K562 (cell line): ENCODE measurements at regions not wholly inside any gene's neighbourhood (a gene's known extent, or its start where the extent isn't known, plus 50 kb on each side); places are given as distances from the start of the nearest gene placed in this dataset.

Experiments used
- HDAC6 ChIP-seq: IDR thresholded peaks from 2 replicates; pipeline ENCODE4 v1.6.1; 2012; ENCODE audit warnings: low read depth, mild to moderate bottlenecking, control low read depth, inconsistent platforms, low read length, moderate library complexity
- KDM1A ChIP-seq, 2 experiments: fragments of 450-650 bp; IDR thresholded peaks; 2 replicates each; pipeline ENCODE4 v1.6.1; 2016; ENCODE audit warnings: mild to moderate bottlenecking in 2 of 2
- POLR2A ChIP-seq: fragments of 450-650 bp; conservative IDR thresholded peaks from 2 replicates; pipeline ENCODE4 v1.6.1; 2016
- ZFX ChIP-seq: sonication (generic); formaldehyde crosslinking; IDR thresholded peaks from 2 replicates; pipeline ENCODE4 v1.8.0; 2022; ENCODE audit warnings: mild to moderate bottlenecking, missing genetic modification reagents, moderate library complexity
- ZNF280B ChIP-seq: fragments of 250-450 bp; sonication (Bioruptor Pico); IDR thresholded peaks from 2 replicates; pipeline ENCODE4 v1.5.1; 2021; ENCODE audit warnings: mild to moderate bottlenecking
- TF ChIP-seq, protein P1 (sequence below): fragments of 250-450 bp; sonication (Bioruptor Pico); IDR thresholded peaks from 2 replicates; pipeline ENCODE4 v1.5.0; 2020; ENCODE audit warnings: mild to moderate bottlenecking, borderline replicate concordance

DNA sequence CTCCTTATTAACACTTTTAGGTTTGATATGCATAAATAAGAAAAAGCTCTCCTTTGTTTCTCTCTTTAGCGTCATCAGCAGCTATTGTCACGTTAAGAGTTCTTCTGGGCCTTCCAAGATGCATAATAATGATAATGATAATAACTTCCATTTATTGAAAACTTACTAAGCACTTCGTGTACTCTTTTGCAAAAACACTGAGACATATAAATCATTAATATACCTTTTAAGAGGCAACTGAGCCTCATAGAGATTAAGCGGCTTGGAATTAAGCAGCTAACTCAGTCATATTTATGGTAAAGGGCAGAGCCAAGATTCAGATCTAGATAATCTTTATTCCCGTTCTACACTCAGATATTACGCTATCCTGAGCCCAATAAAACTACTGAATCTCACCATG lies 1105.1 kb downstream of the OLFM4 start:
- TF ChIP-seq POLR2A (no peak), HDAC6 (no peak), KDM1A (IDR thresholded peaks at IDR 0.05) (no peak), ZNF280B (CRISPR knock-in tag) (no peak), ZFX (CRISPR knock-in tag) (no peak)
- TF ChIP-seq, protein P1, sequence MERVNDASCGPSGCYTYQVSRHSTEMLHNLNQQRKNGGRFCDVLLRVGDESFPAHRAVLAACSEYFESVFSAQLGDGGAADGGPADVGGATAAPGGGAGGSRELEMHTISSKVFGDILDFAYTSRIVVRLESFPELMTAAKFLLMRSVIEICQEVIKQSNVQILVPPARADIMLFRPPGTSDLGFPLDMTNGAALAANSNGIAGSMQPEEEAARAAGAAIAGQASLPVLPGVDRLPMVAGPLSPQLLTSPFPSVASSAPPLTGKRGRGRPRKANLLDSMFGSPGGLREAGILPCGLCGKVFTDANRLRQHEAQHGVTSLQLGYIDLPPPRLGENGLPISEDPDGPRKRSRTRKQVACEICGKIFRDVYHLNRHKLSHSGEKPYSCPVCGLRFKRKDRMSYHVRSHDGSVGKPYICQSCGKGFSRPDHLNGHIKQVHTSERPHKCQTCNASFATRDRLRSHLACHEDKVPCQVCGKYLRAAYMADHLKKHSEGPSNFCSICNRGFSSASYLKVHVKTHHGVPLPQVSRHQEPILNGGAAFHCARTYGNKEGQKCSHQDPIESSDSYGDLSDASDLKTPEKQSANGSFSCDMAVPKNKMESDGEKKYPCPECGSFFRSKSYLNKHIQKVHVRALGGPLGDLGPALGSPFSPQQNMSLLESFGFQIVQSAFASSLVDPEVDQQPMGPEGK: no peak
